ENCODE measurements at regions not wholly inside any gene's neighbourhood (a gene's known extent, or its start where the extent isn't known, plus 50 kb on each side); places are given as distances from the start of the nearest gene placed in this dataset.

GRCh38 chr13:76594435-76594834, 291.8 kb downstream of the KCTD12 start:
- TF ChIP-seq POLR2AphosphoS5 (IDR thresholded peaks at IDR 0.05; ENCODE audit: borderline replicate concordance, low read depth, low read length) (no peak), EZH2 (IDR thresholded peaks at IDR 0.05) (no peak)
